HuH-7.5 (cell line): ENCODE measurements at regions not wholly inside any gene's neighbourhood (a gene's known extent, or its start where the extent isn't known, plus 50 kb on each side); places are given as distances from the start of the nearest gene placed in this dataset.
"Not testable (repeated sequence)": the region's sequence is repeated elsewhere in the genome, so short reads cannot be mapped to it uniquely, and the experiment has no call there.

ENCODE experiments used
- DNase-seq: peaks from one replicate; pipeline ENCODE4 v3.0.0; 2011; ENCODE audit warnings: low spot score

DNA sequence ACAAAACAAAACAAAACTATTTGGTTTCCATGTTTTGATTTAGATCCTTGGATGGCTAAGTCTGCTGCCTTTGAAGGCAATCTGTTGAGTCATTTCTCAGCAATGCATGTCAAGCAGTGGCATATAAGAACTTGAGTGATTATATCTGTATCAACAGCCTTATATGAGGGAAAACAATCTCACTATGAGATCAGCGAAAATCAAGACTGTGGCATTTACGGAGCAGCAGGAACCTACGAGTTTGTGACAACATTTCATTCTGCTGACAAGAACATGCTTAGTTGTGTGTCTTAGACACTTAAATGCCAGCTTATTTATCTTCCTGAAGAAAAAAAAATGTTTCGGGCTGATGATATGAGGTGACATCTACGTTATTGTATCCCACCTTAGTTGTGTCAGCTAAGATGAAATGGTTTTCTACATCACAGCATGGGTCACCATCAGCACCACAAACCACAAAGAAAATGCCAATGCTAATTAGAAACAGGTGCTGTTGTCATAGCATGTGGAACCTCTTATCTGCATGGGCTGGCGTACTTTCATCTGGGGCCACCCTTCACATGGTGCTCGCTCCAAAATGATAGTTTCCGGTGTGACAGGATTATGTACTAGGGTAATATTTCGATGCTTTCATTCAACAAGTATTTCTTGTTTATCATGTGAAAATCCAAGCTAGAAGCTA is 1085.5 kb downstream of the SORCS1 start:
- DNase-seq: no peak

DNA sequence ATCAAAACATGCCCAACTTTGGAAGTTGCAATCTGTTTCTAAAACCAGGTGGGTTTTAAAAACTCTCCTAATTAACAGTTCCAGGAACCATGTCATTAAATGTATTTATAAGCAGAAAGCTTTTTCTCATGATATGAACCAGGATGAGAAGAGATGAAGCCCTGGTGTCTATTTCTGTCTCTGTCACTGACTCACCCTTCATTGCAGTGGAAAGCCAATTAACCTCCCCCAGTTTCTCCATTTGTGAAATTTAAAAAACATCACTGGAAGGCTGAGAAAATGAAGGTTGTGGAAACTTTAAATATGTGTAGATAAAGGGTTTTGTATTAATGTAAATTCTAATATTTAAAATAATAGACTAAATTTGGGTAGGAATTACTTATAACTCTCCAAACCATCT is 1088.0 kb downstream of the SORCS1 start:
- DNase-seq: no peak

DNA sequence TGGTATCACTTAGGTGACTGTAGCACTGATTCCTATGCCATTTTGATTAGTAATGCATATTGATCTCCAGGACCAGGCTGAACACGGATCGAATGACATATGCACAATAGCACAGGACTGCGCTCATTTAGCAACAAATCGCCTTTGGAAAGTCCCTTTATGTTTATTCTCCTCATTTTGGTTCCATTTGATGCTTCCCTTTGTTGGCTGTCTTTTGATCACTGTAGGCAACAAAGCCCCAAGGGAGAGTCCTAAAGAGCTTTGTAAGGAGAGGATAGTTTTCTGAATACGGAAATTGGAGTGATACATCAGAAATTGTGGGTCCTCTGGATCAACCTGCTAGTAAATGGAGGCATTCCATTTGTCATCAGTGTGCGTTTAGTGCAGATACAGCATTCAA is 1111.4 kb downstream of the SORCS1 start:
- DNase-seq: no peak

DNA sequence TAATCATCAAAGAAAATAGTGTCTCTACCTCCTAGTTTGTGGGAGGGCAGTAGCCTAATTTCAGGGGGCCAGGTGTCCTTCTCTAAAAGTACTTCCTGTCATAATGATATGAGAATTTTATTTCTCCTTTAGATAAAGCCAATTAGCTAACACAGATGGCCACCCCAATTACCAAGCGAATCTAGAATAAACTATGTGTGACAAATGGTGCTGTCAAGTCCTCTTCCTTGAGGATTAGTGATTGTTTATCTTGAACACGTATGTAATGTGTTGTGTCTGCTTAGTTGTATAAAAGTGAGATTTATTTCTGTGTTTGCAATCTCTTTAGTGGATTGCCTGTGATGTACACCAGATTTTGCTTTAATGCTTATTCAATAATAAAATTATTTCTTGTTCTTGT is 1120.0 kb downstream of the SORCS1 start:
- no peak for DNase-seq

DNA sequence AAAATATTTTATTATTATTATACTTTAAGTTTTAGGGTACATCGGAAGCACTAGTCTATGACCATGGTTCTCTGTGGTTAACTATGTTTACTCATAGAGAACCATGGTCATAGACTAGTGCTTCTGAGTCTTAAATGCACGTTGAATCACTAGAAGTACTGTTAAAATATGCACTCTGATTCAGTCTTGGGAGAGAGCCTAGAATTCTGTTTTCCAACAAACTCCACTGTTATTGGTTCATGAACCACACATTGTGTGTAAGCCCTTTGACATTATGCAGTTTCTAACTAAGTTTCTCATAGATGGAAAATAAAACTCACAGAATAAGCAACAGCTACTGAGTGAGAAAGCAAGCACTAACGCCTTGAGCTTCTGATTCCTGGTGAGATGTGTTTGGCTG is 1120.6 kb downstream of the SORCS1 start:
- no peak for DNase-seq

DNA sequence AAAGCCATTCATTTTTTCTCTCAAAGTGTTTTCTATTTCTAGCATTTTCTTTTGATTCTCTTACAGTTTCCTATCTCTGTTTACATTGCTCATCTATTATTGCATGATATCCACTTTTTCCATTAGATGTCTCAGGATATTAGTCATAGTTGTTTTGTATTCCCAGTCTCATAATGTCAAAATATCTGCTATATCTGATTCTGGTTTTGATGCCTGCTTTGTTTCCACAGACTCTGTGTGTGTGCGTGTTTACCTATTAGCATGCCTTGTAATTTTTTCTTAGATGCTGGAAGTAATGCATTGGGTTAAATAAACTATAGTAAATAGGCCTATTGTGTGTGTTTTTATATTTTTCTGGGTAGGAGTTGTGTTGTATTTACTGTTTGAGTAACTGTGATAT is 1126.3 kb downstream of the SORCS1 start:
- DNase-seq: no peak

DNA sequence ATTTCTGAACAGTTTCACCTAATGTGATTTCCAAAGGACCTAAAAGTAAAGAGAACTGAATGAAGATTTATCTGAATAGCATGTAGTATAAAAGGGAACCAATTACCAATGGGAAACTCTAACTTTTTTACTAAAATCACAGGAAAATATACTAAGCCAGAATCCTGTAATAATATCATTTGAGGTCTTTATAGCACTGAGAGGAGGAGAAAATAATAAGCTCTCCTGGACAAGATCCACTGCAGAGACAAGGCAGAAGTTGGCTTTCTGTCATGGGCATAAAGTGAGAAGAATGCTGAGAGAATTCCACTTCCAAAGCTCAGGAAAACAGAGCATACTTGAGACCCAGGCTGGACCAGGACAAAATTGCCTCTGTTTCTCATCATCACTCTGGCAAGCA is 1131.4 kb downstream of the SORCS1 start:
- DNase-seq: no peak

DNA sequence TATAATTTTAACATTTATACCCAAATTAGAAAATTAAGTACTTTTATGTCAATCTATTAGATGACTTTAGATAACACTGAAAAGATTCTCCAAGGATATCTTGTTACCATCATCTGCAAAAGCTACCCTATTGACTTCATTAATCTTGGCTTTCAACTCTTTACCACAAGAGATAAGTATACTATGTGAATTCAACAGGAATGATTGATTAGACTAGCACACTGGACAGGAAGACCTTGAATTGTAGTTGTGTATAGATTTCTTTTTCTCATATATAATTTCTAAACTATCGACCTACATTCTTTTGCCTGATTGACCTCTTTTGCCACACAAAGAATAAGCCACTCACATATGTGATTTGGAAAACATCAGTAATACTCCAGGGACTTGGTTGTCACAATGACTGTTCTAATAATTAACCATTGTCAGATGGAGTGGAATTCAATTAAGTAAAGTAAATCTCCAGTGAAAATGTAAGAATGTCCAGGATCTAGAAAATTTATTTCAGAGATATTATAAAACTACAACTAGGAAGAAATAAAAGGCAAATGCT is 1132.0 kb downstream of the SORCS1 start:
- no peak for DNase-seq

DNA sequence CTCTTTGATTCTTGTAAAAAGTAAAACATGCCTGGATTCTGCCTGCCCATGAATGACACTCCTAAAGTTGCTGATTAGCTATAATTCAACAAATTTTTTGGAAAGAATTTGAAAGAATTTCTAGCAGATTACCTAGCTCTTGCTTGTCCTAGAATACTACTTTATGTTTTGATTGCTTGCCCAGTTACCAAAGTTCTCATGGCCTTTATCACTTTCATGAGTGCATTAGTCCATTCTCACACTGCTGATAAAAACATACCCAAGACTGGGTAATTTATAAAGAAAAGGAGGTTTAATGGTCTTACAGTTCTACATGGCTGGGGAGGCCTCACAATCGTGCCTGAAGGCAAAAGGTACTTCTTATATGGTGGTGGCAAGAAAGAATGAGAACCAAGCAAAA is 1137.3 kb downstream of the SORCS1 start:
- no peak for DNase-seq

DNA sequence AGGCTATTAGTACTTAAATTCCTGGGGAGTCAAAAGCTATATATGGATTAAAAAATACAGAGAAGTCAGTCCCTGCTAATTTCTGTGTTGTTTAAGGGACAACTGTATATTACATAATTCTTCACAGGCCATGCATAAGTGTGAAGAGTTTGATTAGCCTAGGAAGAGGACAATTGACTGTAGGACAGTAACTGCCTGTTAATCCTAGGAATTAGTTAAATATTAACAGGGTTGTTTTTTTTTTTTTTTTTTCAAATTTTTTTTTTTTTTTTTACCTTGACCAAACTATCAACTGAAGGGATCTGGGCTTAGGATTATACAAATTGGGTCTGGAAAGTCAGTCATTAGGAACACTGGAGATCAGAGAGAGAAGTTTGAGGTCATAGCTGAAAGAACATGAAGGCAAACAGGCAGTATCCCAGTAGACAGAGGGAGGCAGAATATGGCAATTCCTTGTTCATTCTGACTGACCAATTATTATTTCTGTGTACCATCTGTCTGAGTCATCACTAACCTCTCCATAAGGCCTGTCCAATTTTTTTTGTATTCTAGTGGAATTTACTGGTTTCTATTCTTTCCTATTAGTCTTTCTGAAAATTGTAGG is 1139.2 kb downstream of the SORCS1 start:
- DNase-seq: no peak

DNA sequence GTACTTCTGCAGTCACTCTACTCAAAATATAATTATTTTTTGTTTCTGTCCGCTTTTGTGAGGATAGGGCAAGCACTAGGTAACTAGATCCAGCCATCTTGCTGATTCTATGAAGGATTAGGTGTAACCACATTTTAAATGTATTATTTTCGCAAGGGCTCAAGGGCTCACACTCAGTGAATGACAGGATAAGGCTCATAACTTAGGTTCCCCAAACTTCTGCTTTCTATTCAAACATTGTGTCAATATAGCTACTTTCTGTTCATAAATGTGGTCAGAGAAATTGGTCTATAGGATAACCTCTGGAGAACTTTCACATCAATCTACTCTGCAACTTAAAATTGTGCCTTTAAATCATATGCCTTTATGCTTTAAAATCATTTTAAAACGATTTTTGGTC is 1141.2 kb downstream of the SORCS1 start:
- no peak for DNase-seq

DNA sequence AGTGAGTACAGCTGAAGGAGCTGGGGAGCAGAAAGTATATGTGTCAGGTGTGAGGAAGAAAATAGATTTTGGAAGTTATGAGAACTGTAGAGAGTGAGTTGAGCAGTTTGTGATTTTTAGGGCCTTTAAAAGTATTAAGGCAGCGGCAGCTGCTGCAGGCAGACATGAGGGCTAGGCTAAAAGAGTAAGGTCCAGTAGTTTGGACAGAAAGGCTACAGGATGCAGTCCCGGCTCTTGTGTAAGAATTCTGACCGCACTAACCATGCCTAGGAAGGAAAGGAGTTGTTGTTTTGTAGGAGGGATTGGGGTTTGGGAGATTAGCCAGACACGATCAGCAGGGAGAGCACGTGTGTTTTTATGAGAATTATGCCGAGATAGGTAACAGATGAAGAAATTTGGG is 1144.9 kb downstream of the SORCS1 start:
- not testable (repeated sequence) for DNase-seq

DNA sequence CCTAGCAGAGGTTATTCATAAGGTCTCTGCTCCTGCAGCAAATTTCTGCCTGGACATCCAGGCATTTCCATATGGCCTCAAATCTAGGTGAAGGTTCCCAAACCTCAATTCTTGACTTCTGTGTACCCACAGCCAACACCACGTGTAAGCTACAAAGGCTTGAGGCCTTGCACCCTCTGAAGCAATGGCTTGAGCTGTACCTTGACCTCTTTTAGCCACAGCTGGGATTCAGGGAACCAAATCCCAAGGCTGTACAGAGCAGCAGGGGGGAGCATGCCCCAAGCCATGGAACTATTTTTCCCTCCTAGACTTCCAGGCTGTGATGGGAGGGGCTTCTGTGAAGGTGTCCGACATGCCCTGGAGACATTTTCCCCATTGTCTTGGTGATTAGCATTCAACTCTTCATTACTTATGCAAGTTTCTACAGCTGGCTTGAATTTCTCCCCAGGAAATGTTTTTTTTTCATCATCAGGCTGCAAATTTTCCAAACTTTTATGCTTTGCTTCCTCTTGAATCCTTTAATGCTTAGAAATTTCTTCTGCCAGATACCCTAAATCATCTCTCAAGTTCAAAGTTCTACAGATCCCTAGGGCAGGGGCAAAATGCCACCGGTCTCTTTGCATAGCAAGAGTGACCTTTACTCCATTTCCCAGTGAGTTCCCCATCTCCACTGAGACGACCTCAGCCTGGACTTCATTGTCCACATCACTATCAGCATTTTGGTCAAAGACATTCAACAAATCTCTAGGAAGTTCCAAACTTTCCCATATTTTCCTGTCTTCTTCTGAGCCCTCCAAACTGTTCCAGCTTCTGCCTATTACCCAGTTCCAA is 1148.9 kb downstream of the SORCS1 start:
- not testable (repeated sequence) for DNase-seq

DNA sequence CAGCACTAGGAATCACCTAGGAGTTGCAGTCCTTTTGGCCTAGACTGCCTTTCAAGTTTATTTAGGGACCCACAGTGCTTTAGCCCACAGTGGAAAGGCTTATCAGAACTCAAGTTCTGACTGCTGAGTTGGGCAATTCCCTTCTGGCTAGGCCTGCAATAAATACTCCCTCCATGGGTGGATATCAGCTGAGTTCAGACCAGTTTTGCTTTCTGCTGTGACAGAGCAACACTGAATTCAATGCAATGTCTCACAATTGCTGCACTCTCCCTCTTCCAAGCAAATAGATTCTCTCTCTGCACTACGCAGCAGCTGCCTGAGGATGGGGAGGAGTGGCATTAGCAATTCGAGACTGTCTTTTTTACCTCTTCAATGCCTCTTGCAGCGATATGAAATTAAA is 1153.3 kb downstream of the SORCS1 start:
- no peak for DNase-seq

DNA sequence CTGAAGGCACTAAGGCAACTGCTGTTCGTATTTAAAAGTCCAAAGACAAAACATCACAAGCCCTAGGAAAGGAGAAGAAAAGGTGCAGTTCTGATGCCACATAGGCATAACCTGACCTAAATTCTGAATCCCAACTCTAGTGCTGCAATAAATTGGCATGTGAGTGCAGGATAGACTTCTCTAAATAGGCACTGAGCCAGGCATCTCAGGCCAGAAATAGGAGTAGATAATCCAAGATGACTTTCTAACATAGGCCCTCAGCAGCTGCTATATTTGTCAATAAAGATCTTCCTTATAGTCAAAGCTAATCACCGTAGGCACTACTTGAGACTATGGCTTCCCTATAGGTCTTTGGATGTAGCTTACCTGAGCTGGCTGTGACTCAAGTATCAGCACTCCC is 1163.8 kb downstream of the SORCS1 start:
- no peak for DNase-seq

DNA sequence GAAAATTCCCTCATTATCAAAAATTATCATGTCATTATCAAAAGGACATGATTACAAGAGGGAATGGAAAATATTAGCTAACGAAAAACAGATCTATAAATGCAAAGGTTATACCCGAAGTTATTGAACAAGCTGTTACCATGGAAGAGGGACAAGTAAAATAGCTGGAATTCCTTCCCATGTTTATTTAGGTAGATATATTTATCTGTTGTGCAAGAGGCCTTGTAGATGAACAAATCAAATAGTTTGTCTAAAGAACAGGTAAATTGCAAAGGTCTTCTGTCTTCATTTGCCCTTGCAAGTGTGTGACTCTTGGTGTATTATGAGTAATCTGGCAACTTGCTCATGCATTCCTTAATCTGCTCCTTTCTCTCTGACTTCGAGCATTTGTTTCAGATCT is 1170.9 kb downstream of the SORCS1 start:
- DNase-seq: no peak

DNA sequence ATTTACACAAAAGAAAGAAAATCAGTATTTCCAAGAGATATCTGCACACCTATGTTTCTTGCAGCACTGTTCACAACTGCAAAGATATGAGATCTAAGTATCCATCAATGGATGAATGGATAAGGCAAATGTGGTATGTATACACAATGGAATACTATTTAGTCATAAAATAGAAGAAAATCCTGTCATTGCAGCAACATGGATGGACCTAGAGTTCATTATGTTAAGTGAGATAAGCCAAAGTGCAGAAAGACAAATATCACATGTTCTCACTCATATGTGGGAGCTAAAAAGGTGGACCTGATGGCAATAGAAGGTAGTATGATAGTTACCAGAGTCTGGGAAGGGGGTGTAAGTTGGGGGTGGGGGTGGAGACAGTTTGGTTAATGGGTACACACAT is 1171.6 kb downstream of the SORCS1 start:
- DNase-seq: no peak

DNA sequence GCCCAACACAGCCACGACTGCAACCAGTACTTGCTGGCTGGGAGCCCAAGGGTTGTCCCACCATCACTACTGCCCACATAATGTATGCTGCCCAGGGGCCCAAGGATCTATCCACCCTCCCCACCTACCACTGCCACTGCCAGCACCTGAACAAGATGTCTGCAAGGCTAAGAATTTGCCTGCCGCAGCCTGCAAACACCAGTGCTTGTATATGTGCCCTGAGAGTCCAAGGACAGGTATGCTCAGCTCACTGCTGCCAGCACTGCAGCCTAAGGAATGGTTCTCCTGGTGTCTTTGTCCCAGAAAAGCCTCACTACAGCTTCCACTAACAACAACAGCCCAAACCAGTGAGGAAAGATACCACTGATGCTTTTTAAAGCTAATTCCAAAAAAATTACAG is 1174.0 kb downstream of the SORCS1 start:
- DNase-seq: no peak

DNA sequence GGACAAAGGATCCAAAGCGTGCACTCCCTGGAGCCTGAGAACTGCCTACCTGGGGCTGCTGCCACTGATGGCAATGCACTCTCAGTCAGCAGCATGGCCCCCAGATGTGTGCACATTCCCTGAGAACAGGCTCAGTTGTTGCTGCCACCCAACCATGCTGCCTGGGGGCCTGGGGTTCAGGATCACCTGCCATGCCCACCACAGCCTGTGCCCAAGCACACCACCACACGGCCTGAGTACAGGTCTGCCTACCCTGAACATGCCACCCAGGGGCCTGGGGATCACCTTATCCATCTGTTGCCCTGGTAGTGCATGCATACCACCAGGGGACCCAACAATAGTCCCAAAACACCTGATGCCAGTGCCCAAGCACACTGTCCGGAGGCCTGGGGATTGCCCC is 1174.5 kb downstream of the SORCS1 start:
- DNase-seq: no peak

DNA sequence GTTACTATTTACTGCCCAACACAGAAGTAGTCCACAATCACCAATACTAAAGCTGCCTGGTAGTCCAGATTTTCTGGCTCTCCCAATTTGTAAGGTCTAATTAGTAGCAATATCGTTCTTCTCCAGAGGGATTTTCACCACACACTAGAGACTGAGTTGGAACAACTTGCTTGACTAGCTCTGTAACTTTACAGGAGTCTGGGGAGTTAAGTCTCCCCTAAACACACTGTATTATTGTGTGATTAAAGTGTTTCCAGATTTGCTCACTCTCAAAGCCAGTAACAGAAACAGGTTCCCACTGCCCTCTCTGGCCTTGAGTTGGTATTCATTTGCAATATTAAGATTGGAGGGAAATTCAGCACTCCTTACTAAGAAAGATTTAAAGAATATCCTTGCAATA is 1175.7 kb downstream of the SORCS1 start:
- DNase-seq: no peak

DNA sequence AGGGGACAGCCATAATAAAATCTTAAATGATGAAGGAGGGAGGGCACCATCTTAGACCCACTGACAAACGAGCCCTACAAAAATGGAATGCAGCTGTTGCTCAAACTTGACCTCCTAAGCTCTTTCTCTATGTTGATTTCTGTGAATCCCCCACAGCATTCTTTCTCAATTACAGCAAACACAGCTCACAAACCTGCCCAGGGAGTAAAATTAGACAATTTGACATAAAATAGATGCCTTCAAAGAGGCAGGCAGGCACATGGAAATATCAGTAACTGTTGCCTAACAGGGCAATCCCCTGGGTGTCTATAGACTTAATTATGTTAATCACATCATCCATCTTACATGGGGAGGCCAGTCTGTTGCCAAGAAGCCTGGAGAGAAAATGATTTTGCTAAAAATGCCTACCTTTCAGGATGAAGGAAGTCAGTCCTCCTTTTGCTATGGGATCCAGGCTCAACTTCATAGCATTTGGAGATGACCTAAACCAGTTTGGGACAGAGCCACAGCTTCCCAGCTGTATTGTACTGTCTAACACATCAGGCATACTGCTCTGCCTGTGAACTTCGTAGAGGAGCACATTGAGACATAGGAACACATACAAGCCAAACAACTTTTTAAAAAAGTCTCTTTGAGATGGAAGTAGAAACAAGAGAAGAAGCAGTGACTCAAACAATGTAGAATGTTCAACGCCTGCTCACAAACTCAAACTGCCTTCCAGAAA is 1177.4 kb downstream of the SORCS1 start:
- no peak for DNase-seq

DNA sequence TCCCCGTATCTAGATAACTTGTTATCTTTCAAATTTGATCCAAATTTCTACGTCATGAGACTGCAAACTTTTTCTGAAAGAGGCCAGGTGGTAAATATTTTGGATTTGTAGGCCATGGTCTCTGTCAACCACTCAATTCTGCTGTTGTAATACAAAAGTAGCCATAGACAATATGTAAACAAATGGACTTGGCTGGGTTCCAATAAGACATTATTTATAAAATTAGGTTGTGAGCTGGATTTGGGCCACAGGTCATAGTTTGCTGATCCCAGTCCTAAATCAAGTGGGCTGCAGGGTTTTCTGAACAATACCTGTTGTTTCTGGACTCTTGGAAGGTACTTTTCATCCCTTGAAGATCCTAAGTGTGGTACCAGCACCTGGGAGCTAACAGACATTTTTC is 1178.0 kb downstream of the SORCS1 start:
- DNase-seq: no peak
